Islet precursor cell (in vitro differentiated cells): ENCODE measurements at regions not wholly inside any gene's neighbourhood (a gene's known extent, or its start where the extent isn't known, plus 50 kb on each side); places are given as distances from the start of the nearest gene placed in this dataset.

Experiments used
- DNase-seq: peaks from one replicate; pipeline ENCODE4 v3.0.0-alpha.2; 2018

- peak; percentile 44 for DNase-seq
Observed at GRCh38 chr22:48782811-48783511, 1044.7 kb downstream of the BRD1 start.

GRCh38 chr22:48782326-48782725 is 1045.3 kb downstream of the BRD1 start:
- no peak for DNase-seq

- no peak for DNase-seq
Observed at GRCh38 chr22:48781868-48782267, 1045.8 kb downstream of the BRD1 start.

- DNase-seq, result no peak
Observed at GRCh38 chr22:48781391-48781790, 1046.3 kb downstream of the BRD1 start.

- no peak for DNase-seq
Observed at GRCh38 chr22:48780597-48781277, 1046.9 kb downstream of the BRD1 start.

GRCh38 chr22:48779661-48780596 is 1047.7 kb downstream of the BRD1 start:
- no peak for DNase-seq

GRCh38 chr22:48779211-48779643 is 1048.4 kb downstream of the BRD1 start:
- DNase-seq, result no peak

- no peak for DNase-seq
Observed at GRCh38 chr22:48778308-48779195, 1049.1 kb downstream of the BRD1 start.

- DNase-seq, result no peak
Observed at GRCh38 chr22:48772286-48772907, 1055.3 kb downstream of the BRD1 start.

GRCh38 chr22:48765595-48765994 is 1062.1 kb downstream of the BRD1 start:
- DNase-seq, result peak; percentile 12

- peak; percentile 32 for DNase-seq
Observed at GRCh38 chr22:48761546-48761945, 1066.1 kb downstream of the BRD1 start.

- DNase-seq, result peak; percentile 40
Observed at GRCh38 chr22:48760481-48761390, 1066.9 kb downstream of the BRD1 start.

GRCh38 chr22:48758881-48759875 is 1068.5 kb downstream of the BRD1 start:
- DNase-seq, result peak; percentile 34

- DNase-seq, result peak; percentile 57
Observed at GRCh38 chr22:48757985-48758561, 1069.6 kb downstream of the BRD1 start.

GRCh38 chr22:48757581-48757980 is 1070.1 kb downstream of the BRD1 start:
- peak; percentile 41 for DNase-seq

GRCh38 chr22:48757135-48757534 is 1070.5 kb downstream of the BRD1 start:
- DNase-seq, result peak; percentile 6

GRCh38 chr22:48756146-48757111 is 1071.2 kb downstream of the BRD1 start:
- DNase-seq, result peak; percentile 49
